Frontal cortex (tissue), 3 donors: ENCODE measurements at regions not wholly inside any gene's neighbourhood (a gene's known extent, or its start where the extent isn't known, plus 50 kb on each side); places are given as distances from the start of the nearest gene placed in this dataset.

Source experiments
- DNase-seq, 2 donors: peaks; one replicate each; pipeline ENCODE4 v3.0.0; 2012; ENCODE audit warnings: low spot score in 2 of 2
- FAIRE-seq: peaks from 2 replicates; lab custom pipeline; 2012; peaks lifted over from hg19 to GRCh38; lab: Jason Lieb, UNC
- donor health status: control.
- donor health status: control.
- donor health status: control.

DNA sequence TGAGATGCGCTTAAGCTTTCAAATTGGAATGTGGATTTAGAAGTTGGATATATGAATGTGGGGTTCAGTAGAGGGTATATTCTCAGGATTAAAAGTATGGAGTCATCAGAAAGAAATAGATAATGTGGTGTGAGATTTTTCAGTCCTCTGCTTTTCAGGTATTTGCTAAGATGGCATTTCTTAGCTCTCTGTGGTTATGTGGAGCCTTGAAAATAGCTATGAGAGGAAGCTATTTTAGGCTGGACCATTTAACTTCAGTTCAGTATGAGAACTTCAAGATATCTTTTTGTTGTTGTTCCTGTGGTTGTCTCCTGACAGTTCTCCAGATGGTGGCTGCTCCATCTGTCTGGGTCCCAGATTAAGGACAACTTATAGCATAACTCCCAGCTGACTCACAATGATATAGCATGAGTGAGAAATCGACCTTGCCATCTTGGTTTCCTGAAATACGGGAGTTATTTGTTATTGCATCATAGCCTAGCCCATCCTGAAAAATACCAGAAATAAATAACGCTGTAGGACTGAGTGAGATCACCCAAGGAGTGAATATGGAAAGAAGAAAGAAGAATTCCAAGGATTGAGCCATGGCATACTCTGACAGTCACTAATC is 461.5 kb downstream of the ANXA1 start:
- FAIRE-seq (no peak), DNase-seq (no peak)

DNA sequence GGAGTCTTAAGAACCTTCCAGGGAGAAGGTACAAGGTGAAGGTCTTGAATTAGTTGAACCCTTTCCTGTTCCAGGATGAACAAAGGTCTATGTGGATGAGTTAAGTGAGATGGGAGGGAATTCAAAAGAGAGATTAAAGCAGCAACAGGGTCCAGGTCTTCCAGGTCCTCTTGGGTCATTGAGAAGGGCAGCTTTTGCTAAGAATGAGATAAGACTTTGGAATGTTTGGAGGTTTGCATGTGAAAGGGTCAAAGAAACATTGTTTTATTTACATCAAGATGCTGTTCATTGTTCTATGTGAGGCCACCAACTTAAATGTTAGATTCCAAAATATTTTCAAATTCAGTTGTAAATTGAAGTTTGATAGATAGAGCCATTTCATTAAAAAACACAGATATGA is 463.9 kb downstream of the ANXA1 start:
- DNase-seq (no peak), FAIRE-seq (no peak)

DNA sequence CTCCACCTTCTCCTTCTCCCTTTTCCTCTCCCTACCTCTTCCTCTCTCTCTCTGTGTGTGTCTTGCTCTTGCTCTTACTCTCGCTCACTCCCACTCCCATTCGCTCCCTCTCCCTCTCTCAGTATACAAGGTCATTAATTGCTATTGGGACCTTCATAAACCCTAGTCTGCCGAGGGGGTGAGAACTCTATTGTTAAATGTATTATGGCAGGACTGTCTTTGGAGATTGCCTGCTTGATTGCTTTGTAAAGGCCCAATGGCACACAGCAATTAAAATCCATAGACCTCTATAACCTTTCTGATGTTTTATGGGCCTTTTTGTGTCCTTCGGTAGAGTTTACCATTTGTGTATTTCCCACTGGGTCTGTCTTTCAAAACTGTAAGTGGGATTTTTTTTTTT is 465.9 kb downstream of the ANXA1 start:
- DNase-seq: no peak
- FAIRE-seq: no peak

DNA sequence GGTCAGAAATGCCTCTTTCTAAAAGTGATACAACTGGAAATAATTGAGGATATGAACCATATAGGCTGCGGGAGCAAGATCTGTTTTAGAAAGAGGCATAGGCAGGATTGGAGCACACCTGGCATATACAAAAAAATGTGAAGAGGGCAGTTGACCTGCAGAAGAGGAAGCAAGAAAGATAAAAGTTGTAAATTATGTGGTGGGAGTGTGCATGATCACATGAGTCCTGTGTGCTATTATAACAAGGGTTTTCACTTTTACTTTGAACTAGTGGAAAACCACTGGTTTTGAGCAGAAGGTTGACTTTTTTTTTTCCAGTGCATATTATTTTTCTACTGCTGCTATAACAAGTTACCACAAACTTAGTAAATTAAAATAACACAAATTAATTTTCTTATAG is 489.3 kb downstream of the ANXA1 start:
- no peak for FAIRE-seq

DNA sequence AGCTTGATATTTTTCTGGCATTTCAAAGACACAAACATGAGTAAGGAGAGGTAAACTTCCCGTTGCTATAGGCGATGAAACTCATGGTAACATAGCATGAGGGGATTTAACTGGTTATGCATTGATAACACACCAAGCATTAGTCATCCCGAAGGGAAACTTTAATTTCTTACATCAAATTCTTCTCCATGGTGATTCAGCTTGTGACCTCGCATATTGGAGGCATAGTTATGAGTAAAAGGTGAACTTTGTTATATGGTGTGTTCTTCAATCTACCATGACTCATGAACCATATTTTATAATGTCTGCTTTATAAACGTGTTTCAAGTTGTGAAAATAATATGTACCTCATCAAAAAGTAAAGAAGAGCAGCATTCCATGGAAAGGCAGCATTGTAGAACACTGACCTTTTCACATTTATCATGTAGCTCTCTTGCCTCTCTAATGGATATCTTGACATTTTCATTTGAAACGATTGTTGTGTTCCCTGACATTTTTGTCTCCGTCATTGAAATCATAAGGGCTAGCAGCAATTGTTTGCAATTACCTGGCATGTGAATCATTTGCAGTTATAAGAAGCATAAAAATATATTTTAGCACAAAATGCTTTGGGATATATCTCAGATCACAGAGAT is 491.8 kb downstream of the ANXA1 start:
- FAIRE-seq (no peak), DNase-seq (no peak)

More for the DNA sequence above, 489.3 kb downstream of the ANXA1 start:
- no peak for DNase-seq

DNA sequence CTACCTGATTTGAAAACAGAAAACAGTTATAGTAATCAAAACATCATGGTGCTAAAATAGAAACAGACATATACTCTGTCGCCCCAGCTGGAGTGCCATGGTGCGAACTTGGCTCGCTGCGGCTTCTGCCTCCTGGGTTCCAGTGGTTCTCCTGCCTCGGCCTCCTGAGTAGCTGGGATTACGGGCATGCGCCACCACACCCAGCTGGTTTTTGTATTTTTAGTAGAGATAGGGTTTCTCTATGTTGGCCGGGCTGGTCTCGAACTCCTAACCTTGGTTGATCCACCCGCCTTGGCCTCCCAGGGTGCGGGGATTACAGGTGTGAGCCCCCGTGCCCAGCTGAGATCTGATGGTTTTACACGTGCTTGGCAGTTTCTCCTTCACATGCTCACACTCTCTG is 495.9 kb downstream of the ANXA1 start:
- FAIRE-seq (no peak), DNase-seq (no peak)

DNA sequence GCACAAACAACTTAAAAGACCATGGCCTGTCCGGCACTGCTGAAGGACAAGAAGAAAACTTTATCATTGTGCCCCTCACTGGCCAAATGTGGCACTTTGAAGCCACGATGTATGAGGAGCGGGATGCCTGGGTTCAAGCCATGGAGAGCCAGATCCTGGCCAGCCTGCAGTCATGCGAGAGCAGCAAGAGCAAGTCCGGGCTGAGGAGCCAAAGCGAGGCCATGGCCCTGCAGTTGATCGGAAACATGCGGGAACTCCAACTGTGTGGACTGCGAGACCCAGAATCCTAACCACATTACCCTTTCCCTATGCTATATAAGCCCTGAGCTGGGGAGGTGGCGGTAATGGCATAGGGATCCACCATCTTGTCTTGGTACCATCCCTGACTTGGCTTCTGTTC is 497.9 kb downstream of the ANXA1 start:
- no peak for FAIRE-seq
- no peak for DNase-seq

DNA sequence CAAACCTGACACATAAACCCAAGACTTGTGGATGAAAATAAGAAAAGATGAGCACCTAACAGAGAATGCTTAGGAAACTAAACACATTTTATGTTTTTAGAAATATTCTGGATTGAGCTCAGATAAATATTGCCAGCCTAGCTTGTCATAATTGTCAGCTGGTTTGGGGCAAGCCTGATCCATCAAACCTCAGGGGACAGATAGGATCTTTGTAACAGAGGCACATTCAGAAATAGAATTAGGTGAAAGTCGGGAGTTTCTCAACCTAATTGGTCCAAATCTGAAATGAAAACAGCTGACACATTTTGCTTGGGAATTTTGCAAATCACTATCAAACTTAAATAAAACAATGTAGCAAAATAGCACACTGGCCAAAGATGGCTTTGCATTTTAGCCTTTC is 503.7 kb downstream of the ANXA1 start:
- no peak for FAIRE-seq

DNA sequence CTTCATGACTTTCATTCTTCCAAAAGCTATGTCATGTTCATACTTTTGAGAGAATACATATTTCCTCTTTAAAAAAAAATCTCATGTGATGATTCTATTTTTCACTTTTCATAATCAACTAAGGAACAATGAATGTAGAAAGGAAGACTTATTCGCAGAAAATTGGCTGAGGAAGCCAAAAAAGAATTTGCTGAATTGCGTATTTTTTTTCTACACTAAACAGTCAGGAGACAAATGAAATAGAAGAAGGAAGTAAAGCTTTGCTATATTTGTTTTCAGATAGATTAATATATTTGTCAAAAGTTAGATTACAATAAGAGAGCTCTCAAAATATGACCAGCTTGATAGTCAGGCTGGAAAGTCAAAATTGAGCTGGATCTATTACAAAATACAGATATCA is 504.2 kb downstream of the ANXA1 start:
- FAIRE-seq (no peak), DNase-seq (no peak)

More for the DNA sequence above, 503.7 kb downstream of the ANXA1 start:
- DNase-seq: no peak

DNA sequence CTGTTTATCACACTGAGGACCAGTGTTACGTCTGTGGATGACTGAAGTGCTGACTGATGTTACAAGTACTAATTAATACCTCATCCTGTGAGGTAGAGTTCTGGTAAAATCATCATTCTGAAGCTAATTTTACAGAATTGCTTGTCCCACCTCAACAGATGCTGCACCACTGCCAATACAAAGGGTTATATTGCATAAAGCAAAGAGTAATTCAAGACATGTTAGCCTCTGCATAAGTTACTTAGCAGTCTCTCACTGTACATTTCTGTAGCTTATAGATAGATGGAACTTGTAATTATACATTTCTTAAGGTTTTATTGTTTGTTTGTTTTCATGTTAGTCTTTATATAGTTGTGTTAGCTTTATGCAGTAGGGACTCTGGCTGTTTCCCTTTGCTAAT is 513.6 kb downstream of the ANXA1 start:
- FAIRE-seq (no peak), DNase-seq (no peak)

DNA sequence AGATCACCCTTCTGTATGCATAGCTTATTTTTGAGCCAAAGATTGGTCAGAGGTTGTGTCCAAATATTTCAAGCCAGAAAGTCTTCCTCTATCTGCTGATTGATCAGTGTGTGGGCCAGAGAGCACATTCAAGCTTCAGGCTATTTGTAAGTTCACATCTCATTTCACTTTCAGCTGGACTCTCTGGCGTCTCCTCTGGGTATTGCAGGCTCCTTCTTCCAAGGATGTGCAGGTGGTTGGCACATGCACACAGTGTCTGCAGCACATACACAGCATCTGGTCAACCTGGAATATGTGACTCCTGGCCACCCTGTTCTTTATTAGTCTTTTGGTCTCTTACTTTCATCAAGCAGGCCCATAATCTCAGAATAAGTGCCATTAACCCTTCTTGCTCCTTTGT is 516.1 kb downstream of the ANXA1 start:
- DNase-seq: no peak
- FAIRE-seq: no peak

DNA sequence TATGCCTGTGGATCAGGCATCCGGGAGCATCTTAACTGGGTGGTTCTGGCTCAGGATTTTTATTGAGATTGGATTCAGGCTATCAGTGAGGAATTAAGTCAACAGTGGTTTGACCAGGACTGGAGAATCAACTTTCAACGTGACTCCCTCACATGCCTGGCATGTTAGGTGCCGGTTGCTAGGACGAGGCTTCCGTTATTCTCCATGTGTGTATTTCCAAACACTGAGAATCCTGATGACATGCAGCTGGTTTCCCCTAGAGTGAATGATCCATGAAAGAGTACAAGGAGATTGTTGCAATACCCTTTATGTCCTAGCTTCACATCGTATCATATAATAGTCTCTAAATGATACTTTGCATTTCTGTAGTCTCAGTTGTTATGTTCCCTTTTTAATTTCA is 529.2 kb downstream of the ANXA1 start:
- FAIRE-seq: no peak
- no peak for DNase-seq

DNA sequence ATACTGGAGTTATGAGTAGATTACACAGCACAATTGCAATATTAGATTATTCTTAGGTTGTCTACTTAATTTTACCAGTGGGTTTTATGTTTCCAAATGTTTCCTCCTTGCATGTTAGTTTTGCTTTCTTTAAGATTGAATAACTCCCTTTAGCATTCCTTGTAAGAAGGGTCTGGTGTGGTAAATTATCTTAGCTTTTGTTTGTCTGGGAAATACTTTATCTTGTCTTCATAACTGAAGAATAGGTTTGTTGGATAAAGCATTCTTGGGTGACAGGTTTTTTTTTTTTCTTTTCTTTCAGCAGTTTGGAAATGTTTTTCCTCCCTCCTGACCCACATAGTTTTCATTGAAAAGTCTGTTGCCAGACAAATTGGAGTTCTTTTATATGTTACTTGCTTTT is 531.1 kb downstream of the ANXA1 start:
- FAIRE-seq: no peak

DNA sequence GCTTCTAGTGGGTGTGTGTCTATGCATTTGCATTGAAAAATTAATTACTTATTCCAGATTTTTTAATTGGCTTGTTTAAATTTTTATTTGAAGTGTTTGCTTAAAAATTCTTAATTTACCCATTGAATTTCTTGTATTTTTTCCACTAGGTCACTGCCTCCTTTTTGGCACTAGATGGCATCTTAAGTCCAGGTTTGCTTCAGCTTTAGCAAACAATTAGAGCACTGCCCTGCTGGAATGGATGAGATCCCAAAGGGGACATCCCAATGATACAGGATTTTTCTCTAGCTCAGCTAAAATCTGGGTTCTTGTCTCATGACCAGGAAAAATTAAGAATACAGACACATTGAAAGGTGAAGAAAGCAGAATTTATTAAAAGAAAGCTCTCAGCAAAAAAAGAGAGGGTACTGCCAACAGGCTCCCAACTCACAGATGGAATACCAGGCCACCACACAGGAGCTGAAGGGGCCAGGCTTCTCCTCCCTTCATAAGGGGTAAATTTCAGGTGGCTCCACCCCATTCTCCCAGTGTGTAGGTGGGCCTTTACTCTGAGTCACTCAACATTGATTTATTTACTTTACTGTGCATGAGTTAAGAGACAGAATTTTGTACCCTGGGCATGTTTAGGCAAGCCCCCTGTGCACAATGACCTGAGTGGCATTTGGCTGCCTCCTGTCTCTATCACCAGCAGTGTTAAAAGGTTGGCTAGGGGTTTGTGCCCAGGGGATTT is 532.4 kb downstream of the ANXA1 start:
- DNase-seq: no peak
- no peak for FAIRE-seq

More for the DNA sequence above, 531.1 kb downstream of the ANXA1 start:
- no peak for DNase-seq

DNA sequence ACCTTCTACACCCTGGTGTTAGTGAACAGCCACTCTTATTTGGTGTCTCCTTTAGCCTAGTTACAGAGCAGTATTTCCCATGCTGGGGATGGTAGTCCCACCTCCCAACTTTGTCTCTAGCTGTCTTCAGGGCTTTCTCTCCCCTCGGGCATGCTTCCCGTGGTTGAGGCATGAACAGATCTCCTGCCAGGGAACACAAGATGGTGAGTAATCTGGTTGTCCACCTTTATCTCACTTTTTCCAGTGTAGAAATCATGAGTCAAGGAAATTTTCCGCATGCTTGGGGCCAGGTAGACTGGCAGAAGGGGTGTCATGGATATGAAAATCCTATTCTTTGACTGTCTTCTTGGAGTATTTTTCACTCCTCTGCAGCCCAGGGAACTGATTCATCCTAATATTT is 532.9 kb downstream of the ANXA1 start:
- DNase-seq: no peak
- FAIRE-seq: no peak

DNA sequence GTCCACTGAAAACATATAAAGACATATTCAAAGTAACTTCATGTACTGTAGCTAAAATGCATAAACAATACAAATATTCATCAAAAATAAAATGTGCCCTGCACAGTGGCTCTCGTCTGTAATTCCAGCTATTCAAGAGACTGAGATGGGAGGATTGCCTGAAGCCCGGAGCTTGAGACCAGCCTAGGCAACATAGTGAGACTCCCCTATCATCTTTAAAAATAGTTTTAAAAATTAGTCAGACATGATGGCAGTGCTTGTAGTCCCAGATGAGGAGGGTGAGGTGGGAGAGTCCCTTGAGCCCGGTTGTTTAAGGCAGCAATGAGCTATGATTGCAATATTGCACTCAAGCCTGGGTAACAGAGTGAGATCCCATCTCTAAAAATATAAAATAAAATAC is 534.1 kb downstream of the ANXA1 start:
- DNase-seq (no peak), FAIRE-seq (no peak)

DNA sequence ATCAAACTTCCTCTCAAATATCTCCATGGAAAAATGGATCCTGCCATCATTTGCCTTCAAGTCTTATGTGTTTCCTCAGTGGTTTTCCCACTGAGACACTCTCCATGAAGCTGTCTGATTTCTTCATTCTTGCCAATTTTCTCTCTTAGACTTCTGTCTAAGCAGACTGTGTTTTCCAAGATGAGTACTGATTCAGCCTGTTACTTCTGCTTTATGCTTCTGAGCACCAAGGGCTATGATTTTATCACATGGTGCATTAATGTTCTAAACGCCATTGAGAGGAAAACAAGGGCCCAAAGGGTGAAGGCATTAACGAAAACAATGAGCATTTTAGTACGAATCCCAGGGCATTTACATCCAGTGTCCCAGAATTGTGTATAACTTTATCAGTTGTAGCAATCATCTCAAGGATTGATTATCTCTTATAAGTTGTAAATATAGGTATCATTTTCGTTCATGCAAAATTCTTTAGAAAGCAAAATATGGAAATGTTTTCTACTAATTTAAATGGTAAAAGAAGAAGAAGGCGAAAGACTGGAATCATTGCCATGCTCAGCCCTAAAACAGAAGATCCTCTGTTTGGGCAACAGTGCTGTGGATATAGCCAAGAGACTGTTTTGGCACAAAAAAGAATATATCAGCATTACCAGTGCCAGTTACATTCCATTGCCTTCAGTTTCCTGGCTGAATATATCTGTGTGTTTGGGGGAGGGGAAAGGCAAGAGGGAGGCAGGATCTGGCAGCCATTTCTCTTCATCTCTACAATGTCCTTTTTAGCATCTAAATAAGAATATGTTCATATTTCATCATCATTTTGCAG is 537.6 kb downstream of the ANXA1 start:
- DNase-seq: no peak
- FAIRE-seq: no peak

DNA sequence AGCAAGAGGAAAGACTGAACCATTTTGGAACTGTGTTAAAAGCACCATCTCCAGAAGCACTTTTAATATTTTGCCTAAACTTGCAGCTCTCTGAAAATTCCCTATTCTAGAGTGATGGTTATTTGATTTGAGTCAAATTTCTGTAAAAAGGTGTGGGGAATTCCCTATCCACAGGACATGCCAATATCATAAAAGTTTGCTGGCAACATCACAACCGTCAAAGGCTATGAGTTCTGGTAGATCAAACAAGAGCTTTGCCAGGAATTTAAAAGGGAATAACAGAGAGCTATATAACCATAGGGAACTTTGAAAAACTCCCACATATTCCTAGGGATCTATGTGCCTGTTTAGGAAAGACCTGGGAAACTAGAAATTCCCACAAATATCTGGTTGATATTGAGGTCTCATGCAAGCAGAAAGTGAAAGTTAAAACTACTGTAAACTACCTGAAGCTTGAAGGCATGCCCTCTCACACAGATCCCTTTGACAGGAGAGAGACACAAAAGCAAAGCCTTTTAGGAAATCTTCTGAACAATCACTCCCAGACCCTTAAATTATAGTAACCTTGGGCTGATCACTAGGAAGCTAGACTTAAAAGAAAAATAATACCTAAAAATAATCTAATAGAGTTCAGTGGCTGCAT is 549.9 kb downstream of the ANXA1 start:
- FAIRE-seq: no peak

DNA sequence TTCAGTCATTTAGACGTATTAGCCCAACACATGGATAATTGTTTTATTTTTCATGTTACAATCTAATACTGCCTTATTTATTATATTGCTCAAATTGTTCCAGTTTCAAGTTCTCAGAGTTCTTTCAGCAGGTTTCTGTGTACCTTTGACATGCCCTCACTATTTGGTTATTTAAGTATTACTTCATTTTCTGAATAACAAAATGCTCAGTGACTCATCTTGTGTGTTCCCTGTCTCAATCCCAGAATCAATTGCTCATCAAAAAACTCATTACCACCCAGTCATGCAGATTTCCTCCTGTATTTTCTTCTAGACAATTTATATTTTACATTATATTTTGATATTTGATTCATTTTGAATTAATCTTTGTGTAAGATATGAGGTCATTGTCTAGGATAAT is 562.6 kb downstream of the ANXA1 start:
- DNase-seq (no peak), FAIRE-seq (no peak)

More for the DNA sequence above, 549.9 kb downstream of the ANXA1 start:
- DNase-seq: no peak

DNA sequence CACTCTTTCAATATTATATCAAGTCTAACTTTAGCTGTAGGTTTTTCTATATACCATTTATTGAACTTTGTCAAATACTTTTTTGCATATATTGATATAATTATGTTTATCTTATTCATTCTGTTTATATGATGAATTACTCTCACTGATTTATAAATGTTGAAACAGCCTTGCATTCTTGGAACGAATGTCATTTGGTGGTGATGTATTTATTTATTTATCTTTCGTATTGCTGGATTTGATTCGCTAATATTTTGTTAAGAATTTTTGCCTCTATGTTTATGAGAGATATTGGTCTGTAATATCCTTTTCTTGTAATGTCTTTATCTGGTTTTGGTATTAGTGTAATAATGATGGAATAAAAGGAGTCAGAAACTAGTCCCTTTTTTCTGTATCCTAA is 563.9 kb downstream of the ANXA1 start:
- FAIRE-seq: no peak
- DNase-seq: no peak
